Esophagus muscularis mucosa (tissue), 4 donors: ENCODE measurements at regions not wholly inside any gene's neighbourhood (a gene's known extent, or its start where the extent isn't known, plus 50 kb on each side); places are given as distances from the start of the nearest gene placed in this dataset.

Experiments
- CTCF ChIP-seq, 3 experiments: fragments of 200-600 bp in 2 of 3; fragments of 450-650 bp in 1 of 3; sonication (generic) in 2 of 3; IDR thresholded peaks; one replicate each; pipeline ENCODE4 v1.5.1; 2017 to 2019; ENCODE audit warnings: antibody characterized with exemption in 3 of 3, mild to moderate bottlenecking in 2 of 3, moderate library complexity in 1 of 3
- EP300 ChIP-seq: sonication (generic); formaldehyde crosslinking; IDR thresholded peaks from one replicate; pipeline ENCODE4 v1.6.1; 2017; ENCODE audit warnings: antibody characterized with exemption
- POLR2AphosphoS5 ChIP-seq, 2 donors: sonication (generic); formaldehyde crosslinking; IDR thresholded peaks; one replicate each; pipeline ENCODE4 v1.6.1; 2017; ENCODE audit warnings: antibody characterized with exemption in 2 of 2

GRCh38 chr18:2356906-2357305, 214.4 kb downstream of the METTL4 start:
- TF ChIP-seq CTCF (IDR thresholded peaks at IDR 0.05): no peak
- no peak for TF ChIP-seq EP300
- no peak for TF ChIP-seq POLR2AphosphoS5 (IDR thresholded peaks at IDR 0.05)
